GM21447 (cell line): ENCODE measurements at regions not wholly inside any gene's neighbourhood (a gene's known extent, or its start where the extent isn't known, plus 50 kb on each side); places are given as distances from the start of the nearest gene placed in this dataset.

ENCODE experiments used
- ATAC-seq: cut with Tn5 transposase; IDR thresholded peaks from one replicate; pipeline ENCODE4 v1.9.1; 2021; ENCODE audit not compliant: unreplicated experiment

DNA sequence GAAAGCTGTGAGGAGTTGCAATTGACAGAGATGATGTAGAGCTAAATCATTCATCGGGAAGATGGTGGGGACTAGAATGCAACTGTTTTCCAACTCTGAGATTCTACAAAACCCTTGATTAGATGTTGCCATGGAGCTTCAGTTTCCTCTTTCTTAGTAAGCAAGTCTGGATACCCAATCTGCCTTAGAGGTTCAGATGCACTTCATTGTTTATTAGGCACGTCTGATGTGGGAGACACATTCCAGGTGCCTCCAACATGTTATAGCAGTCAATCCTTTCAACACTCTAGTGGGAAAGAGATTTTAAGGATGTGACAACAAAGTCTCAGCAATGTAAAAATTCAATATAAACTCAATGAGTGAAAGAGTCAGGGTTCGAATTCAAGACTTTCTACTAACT lies 291.3 kb upstream of the PHYHIPL start:
- ATAC-seq = no peak

DNA sequence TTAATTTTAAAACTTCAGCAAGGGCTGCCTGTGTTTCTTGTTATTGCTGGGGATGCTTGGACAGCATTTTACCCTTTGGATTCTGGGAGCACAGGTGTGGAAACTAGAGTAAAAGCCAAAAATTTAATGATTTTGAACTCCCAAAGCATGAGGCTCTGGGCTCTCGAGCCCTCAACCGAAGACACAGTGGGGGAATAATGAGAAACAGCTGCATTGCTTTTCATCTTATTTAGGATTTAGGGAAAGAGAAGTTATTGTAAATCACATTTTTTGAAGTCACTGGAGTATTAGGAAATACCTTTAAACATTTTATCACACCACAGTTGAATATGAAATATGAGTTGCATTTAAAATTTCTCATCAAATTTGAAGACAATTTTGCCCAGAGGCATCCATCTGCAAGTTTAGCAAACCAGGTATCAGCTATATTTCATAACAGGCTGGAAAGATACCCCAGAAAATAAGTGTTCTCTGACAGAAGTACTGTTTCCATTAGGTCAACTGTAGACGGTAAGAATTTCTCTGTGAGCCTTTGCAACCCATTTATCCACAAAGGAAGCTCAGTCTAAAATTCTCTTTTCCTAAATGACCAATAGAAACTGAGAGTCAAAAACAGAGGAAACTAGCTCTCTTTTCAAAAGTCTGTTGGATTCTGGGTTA lies 290.6 kb upstream of the PHYHIPL start:
- ATAC-seq = no peak

DNA sequence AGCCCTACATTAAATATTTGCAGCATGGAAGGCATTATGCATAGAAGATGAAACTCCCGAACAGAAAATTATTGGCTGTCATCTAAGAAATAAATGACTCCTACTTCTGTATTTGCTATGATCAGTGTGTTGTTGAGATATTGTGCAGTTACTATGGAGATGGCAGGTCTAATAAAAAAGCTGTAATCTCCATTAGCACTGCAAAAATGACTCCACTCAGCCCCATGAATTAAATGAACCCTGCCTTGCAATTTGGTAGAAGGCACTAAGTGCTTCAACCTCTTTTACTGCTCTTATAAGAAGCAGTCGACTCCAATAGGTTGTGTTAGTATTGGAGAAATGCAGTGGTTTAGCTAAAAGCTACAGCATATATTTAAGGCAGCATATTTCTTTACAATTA lies 290.0 kb upstream of the PHYHIPL start:
- ATAC-seq = no peak

DNA sequence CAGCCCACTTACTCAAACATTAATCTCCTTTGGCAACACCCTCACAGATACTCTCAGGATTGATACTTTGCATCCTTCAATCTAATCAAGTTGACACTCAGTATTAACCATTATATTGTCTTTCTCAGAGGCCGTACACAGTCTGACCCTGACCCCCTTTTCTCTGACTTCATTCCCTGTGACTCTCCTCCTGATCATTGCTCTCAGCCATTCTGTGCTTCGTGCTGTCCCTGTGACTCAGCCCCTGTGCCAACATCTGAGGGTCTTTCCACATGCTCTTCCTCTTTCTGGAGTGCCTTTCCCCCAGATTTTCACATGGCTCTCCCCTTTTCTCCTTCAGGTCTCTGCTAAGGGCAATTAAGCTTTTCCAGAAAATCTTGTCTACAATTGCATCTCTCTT lies 289.0 kb upstream of the PHYHIPL start:
- ATAC-seq = no peak

DNA sequence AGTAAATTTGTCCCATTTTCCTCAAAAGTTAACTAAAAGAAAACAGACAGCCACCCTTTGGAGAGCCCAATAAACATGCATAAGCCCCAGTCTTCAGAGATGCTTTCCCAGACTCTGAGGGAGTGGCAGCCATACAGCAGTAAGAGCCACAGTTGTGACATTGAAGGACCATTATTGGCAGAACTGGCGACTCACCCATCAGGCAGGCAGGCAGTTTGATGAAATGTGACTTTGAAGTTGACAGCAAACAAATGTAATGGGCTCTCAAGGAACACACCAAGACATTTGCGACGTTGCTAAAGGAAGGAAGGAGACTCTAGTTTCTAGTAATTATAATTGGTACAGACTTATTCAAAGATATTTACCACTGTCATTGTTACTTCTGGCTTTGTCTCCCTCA lies 287.5 kb upstream of the PHYHIPL start:
- ATAC-seq = no peak

DNA sequence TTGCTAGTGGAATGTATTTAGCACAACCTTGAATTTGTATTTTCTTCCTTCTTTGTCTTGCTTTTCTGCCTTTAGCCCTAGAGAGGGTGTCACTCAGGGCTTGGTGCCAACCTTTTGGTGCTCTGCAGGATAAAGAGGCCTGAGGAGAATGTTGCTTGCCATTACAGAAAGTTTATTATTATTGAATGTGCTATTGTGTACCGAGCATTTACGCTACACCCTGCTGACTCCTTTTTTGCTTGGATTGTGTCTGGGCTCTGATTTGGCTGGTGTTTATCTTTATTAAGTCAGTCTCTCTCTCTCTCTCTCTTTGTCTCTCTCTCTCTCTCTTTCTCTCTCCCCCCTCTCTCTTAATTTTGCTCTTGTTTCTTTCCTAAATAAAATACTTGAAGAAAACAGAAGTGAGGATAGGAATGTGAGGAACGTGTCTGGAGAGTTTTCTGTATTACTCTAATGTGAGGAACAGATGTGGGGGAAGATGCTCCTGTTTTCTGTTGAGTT lies 284.4 kb upstream of the PHYHIPL start:
- no peak for ATAC-seq

DNA sequence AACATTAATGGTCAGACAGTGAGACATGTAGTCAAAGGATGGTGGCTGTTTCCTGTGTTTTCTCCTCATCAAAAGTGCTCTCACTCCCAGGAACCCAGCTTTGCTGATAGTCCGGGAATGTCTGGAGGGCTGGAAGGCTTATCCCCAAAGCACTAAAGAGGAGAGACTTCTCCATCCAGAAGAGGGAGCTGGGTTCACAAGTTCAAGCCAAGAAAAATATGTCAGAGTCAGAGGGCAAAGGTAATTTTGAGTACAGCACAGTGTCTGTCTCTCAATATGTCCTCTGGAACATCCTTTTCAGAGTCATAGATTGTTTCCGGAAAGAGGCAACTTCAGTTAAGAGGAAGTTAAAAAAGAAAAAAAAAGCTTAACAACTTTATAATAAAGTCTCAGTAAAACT lies 281.5 kb upstream of the PHYHIPL start:
- no peak for ATAC-seq

DNA sequence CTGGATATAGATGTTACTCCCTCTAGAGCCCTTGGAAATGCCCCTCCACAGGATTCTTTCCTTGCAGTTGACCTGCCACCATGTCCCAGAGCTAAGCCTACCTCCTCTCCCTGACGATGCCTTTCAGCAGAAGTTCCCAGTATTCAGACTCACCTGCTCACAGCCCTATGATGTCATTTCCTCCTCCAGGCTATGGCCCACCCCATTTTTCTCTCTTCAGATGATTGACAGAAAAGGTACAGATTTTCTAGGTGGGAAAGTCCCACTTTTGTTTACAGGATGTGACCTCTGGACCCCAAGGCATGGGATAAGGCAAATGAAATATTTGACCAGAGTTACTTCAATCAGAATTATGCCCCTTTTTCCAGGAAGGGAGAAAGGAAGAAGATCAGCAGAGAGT lies 280.2 kb upstream of the PHYHIPL start:
- ATAC-seq = no peak

DNA sequence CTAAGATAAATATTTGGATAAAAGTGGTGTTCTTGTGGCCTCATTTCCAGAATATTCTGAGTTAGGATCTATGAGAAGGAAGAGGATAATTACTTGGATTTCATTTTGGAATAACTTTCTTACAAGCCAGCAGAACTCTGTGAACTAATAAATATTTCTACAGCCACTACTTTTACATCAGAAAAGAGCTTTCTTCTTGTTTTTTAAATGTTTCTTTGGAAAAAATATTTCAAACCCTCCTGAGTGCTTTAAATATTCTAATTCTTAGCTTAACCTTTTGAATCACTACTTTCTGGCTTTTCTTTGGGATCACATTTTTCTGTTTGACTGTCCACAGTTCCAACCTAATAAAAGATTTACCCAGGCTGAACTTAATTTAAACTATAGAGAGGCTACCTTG lies 279.2 kb upstream of the PHYHIPL start:
- ATAC-seq = no peak

DNA sequence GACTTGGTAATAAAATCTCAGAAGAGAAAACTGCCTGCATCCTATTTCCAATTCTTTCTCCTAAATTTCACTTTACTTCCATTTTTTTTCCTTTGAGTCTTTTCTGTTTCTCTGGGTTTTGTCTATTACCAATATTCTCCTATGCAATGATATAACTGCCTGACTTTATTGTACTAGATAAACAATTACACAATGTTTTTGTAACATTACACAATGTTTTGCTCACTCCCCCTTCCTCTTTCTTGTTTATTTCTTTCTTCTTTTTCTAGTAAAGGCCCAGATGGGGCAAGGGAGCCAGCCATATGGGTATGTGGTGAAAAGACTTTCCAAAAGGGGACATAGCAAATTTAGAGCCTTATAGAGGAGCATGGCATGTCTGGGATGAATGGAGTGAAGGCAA lies 278.7 kb upstream of the PHYHIPL start:
- ATAC-seq = no peak

DNA sequence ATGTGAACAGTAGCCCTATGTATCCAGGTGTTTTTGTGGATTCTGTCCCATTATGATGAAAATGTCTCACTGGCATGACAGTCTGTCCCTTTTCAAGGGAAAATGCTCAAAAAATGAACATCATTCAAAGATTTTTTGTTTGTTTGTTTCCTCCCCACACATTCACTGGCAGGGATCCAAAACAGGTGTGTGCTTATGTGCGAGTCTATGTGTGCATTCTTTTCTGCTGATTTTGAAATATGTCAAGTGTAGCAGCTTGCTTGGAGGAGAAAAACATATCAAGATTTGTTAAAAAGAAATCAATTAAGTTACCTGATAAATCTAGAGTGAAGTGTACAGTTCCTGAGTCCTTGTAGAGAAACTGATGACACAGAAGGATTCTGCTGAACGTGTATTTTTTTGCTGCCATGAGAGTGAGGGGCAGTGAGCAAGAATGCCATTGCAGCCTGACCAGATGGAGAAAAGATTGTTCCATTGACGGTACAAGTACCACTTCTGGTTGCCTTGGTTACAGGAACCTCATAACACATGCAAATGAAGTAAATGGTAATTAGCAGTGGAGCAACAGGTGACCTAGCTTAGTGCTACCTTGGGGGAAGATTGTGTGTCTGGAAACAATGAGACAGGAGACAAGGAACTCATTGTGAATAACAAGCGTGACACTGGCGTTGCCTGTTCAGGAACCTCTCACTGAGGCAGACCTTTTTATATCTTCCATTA lies 277.4 kb upstream of the PHYHIPL start:
- ATAC-seq = no peak

DNA sequence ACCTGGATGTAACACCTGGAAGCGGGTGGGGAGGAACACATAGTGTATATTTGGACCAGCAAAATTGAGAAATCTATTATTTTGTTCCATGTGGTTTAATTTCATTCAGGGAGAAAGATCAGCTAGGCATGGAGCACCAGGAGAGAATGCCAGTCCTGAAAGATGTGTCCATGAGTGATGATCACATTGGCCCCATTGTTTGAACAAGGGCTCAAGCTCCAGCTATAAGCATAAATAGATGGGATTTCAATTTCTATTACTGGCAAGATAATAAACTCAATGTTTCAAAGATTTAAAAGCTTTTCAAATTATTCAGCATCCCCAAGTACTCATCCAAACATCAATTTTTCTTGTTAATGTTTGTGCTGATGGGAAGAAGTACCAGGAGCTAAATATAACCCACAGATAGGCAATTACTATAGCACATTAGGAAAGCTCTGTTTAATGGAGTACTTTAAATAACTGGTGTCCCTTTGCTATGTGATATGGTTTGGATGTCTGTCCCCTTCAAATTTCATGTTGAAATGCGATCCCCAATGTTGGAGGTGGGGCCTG lies 275.3 kb upstream of the PHYHIPL start:
- ATAC-seq = no peak

DNA sequence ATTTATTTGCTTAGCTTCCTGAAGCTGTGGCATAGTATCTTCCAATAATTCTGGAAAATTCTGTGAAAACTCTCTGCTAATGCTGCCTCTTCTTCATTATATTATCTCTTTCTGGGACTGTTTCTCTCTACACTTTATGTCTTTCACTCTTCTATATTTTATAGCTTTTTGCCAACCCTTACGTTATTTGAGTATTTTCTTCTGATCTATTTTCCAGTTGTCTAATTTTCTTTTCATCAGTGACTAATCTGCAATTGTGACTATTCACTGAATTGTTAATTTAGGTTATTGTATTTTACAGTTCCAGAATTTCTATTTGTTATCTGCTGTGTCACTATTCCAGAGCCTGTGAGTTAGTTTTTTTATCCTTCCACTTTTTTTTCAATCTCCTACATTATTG lies 273.4 kb upstream of the PHYHIPL start:
- no peak for ATAC-seq

DNA sequence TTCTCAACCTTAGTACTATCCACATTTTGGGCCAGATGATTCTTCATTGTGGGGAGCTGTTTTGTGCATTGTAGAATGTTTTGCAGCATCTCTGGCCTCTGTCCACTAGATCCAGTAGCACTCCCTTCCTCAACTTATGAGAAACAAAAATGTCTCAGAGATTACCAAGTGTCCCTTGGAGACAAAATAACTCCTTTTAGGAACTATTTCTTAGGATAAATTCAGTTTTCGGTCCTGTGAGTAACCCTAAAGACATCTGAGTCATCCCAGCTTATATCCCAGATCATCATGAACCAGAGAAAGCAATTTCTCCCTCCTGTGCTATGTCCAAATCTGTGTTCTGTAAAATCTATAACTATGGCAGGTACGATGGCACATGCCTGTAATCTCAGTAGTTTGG lies 266.6 kb upstream of the PHYHIPL start:
- ATAC-seq = no peak

DNA sequence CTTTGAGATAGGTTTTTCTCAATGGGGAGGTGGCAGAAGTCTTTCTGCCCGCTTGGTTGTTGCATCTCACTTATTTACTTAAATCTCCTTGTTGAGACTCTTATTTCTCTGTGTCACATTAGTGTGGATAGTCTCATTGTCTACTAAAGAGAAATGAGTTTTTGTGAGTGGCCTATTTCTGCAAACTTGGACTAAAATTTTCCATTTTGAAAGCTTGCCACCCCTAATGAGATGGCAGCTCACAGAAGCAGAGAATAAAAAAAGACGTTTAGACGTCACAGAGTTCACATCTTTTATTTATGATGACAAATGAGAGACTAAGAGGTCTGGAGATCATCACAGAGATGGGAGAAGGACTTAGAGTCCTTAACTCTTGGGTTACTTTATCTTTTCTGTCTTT lies 262.7 kb upstream of the PHYHIPL start:
- no peak for ATAC-seq

DNA sequence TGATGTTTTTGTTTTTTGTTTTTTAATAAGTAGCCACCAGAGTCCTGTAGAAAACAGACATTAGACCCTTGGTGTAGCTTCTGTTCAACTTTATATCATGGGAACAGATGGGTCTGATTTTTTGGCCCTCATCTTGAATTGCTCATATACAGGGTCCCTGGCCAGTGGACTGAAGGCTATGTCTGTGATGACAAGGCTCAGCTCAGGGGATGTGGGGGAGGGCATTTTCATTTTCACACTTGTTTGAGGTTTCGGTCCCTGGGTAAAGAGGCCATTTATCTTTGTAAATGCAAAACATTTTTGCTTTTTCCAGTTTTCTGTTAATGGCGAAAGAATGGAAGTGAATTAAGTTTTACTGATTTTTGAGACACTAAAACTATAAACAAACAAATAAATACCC lies 257.6 kb upstream of the PHYHIPL start:
- no peak for ATAC-seq

DNA sequence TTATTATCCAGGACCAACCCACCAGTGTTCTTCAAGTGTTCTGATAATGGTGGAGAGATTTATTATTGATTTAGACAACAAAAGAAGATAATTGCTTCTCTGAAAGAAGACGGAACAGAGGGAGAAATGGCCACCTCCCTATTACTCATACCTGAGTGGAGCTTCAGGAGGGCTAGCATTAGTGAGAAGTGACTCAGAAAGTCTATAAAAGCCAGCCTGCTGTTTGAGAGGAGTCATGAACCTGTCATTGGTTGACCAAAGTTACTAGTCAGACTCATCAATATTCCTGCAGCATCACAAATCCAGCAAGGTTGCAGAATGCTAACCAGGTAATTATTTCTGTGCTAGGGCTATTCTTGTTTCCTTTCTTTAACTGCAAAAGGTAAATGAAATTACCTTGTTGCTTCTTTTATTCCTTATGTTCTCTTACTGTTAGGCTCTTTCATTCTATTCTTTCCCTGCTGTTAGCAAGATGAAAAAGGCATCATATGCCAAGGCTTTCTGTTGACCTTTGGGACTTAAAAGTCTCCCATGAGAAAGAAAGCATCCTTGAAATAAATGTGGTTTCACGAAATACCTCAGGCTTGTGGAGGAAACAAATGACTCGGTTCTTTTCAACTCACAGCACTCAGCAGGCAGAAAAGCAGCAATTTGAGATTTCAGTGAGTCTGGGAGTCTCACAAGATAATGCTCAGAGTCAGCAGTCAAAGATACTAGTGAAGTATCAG lies 256.4 kb upstream of the PHYHIPL start:
- ATAC-seq = no peak

DNA sequence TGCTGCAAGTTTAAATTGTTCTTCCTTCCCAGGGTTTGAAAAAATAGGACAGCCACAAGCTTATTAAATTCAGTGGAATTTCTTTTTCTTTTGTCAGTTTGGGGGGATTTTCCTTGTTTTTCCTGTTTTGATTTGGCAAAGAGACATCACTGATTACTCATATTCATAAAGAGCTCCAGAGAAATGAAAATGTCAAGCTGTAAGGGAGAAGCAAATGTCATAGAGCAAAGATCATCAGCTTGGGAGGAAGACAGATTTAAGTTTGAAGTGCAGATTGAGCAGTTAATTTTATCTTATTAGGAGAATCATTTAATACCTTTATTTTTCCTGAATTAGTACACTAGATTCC lies 255.8 kb upstream of the PHYHIPL start:
- no peak for ATAC-seq

DNA sequence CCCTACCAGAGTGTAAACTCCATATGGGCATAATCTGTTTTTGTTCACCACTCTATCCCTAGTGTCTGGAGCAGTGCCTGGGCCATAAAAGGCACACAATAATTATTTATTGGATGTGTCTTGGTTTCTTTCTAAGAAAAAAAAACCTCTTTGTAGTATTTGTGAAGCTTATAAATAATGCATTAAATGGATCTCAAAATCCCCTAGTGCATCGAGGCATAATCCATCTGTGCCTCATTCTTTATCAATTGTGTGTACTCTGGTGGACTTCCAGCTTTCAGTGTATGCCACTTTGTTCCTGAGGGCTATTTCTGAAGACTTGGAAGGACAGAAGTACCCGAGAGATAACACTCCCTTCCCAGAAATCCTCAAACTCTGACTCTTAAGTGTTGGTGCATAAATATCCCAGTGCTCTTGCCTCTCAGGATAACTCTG lies 255.0 kb upstream of the PHYHIPL start:
- ATAC-seq = no peak

DNA sequence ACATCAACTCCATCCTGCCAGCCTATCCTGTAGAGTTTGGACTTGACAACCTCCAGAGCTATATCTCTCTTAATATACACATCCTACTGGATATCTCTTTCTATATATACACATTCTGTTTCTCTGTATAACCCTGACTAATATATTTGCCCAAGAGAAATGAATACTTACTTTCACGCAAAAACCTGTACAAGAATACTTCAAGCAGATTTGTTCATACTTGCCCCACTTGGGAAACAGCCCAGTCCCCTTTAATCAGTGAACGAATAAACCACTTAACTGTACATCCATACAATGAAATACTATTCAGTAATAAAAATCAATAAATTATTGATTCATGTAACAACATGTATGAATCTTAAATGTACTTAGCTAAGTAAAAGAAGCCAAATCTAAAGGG lies 251.1 kb upstream of the PHYHIPL start:
- no peak for ATAC-seq

DNA sequence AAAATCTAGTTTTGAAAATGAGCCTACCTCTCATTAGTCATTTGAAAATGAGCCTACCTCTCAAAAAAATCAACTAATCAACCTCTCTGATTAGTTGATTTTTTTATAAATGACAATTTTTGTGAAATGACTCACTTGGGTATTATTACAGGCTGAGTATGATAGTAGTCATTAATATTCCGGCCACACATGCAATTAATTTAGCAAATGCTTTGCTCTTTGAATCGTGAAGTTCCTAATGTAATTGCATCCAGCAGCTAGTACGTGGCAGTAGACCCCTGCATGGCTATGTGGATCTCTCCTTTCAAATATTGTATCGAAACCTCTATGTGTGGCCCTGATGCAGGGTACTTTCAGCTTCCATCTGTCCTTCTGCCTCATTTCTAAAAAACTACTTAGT lies 245.9 kb upstream of the PHYHIPL start:
- no peak for ATAC-seq

DNA sequence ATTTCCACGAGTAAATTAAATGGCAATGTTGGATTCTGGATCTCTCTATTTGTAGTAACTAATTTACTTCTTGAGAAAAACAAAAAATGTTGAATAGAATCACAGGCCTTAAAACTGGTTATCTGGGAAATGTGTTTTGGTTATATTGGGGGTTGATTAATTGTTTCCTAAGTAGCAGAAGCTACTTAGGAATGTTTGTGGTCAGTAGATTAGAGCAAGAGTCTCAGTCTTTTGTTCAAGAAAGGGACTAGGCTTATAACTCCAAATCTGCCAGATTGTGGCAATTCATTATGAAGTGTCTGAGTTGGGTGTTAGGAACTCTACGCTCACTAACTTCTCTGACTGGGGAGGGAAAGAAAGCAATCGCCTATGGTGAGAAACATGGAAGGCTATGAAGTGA lies 244.3 kb upstream of the PHYHIPL start:
- ATAC-seq = no peak
